Erythroblast (primary cell): ENCODE measurements at regions not wholly inside any gene's neighbourhood (a gene's known extent, or its start where the extent isn't known, plus 50 kb on each side); places are given as distances from the start of the nearest gene placed in this dataset.

Source experiments
- GATA1 ChIP-seq: IDR thresholded peaks from 2 replicates; pipeline ENCODE4 v1.6.1; 2011; ENCODE audit warnings: low read depth, mild to moderate bottlenecking, control low read depth, low read length, moderate library complexity
- POLR2A ChIP-seq: IDR thresholded peaks from 2 replicates; pipeline ENCODE4 v1.6.1; 2011; ENCODE audit warnings: mild to moderate bottlenecking, low read length

DNA sequence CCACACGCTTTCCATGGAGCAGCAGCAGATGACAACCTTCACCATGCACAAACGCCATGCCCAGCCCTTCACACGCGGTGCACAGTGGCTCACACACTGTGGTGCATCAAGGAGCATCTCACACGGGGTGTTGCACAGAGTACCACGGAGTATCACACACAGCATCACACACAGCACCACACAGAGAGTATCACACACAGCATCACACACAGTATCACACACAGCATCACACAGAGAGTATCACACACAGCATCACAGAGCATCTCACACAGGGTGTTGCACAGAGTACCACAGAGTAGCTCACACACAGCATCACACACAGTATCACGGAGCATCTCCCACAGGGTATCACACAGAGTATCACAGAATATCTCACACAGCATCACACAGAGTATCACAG, 122.2 kb upstream of the RAB4A start:
- TF ChIP-seq POLR2A = no peak
- TF ChIP-seq GATA1 = no peak
